ENCODE measurements at regions not wholly inside any gene's neighbourhood (a gene's known extent, or its start where the extent isn't known, plus 50 kb on each side); places are given as distances from the start of the nearest gene placed in this dataset.

DNA sequence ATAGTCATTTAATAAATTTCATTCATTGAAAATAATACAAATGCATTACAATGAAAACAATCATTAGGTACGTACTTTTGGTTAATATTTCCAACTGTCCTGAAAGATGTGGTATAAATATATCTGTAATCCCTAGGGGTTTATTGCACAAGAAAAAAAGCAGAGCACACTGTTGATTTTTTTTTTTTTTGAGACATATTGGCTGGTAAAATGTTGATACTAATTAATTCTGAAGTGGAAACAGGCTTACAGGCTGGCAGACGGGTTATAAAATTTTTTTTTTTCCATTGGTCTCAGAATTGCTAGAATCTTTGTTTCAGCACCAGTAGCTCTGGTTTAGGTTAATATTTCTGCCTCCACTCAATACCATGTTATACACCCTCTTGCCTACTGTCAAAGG, 193.6 kb downstream of the MAP2K6 start:
- no peak for TF ChIP-seq EGR1 (conservative IDR thresholded peaks at IDR 0.05)
- no peak for TF ChIP-seq EZH2 (IDR thresholded peaks at IDR 0.05; ENCODE audit: borderline replicate concordance, low read depth, low read length)
- TF ChIP-seq ELF4 (CRISPR knock-in tag; IDR thresholded peaks at IDR 0.05), result no peak
- TF ChIP-seq ZNF696 (CRISPR knock-in tag; conservative IDR thresholded peaks at IDR 0.05), result no peak
- no peak for TF ChIP-seq CBX3 (IDR thresholded peaks at IDR 0.05; ENCODE audit: borderline replicate concordance in 1 of 2, low read length in 2 of 2)
- TF ChIP-seq GABPA (tag; conservative IDR thresholded peaks at IDR 0.05; ENCODE audit: low read depth), result no peak
- TF ChIP-seq ZNF77 (CRISPR knock-in tag; IDR thresholded peaks at IDR 0.05), result no peak
- TF ChIP-seq POLR2AphosphoS2 (IDR thresholded peaks at IDR 0.05; ENCODE audit: low read length), result no peak

Data from K562 (cell line).